ENCODE measurements at regions not wholly inside any gene's neighbourhood (a gene's known extent, or its start where the extent isn't known, plus 50 kb on each side); places are given as distances from the start of the nearest gene placed in this dataset.

DNA sequence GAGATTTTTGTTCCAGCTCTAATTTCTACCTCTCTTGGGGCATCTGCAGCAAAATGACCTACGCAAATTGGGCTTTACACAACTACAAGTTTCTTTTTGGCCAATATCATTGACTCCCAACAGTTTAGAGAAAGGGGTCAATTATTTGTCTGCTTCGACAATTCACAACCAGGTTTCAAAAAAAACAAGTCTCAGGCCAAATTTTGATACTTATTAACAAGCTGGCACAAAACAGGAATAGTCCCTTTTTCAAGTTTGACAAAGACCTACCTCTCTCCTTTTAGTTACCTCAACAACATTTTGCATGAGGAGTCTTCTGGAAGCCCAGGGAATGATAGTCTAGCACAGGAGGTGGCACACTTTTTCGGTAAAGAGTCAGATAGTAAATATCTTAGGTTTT is 97.9 kb upstream of the TSHZ2 start:
- POLR2A ChIA-PET, result no interaction called here
- no peak overlapping the region for H3K4me3 Mint-ChIP-seq (ENCODE audit: unreplicated experiment)
- no peak overlapping the region for H3K27ac Mint-ChIP-seq (ENCODE audit: unreplicated experiment)
- CTCF ChIA-PET, result no interaction called here
- no peaks in the 10 kb centered on the region for H3K36me3 ChIP-seq (ENCODE audit: control insufficient read depth, insufficient read depth, low read length)
- TF ChIP-seq, protein P1, sequence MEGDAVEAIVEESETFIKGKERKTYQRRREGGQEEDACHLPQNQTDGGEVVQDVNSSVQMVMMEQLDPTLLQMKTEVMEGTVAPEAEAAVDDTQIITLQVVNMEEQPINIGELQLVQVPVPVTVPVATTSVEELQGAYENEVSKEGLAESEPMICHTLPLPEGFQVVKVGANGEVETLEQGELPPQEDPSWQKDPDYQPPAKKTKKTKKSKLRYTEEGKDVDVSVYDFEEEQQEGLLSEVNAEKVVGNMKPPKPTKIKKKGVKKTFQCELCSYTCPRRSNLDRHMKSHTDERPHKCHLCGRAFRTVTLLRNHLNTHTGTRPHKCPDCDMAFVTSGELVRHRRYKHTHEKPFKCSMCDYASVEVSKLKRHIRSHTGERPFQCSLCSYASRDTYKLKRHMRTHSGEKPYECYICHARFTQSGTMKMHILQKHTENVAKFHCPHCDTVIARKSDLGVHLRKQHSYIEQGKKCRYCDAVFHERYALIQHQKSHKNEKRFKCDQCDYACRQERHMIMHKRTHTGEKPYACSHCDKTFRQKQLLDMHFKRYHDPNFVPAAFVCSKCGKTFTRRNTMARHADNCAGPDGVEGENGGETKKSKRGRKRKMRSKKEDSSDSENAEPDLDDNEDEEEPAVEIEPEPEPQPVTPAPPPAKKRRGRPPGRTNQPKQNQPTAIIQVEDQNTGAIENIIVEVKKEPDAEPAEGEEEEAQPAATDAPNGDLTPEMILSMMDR (IDR thresholded peaks at IDR 0.05; ENCODE audit: insufficient read depth in 1 of 2, low read depth in 1 of 2, low read length in 1 of 2, severe bottlenecking in 1 of 2, unreplicated experiment in 1 of 2), result no peak
- no peak overlapping the region for H3K4me3 ChIP-seq (ENCODE audit: low read depth, low read length)
- BruUV-seq (replicated peaks), result no TSS peak
- no peaks in the 10 kb centered on the region for H3K27me3 ChIP-seq (replicated peaks; ENCODE audit: control insufficient read depth, insufficient read depth, low read length)
- no peak for DNase-seq
- peaks cover 8% of the 10 kb centered on the region for H3K27me3 Mint-ChIP-seq (ENCODE audit: insufficient read depth, unreplicated experiment)
- H3K4me1 ChIP-seq, result no peaks in the 10 kb centered on the region
- peaks cover 3% of the 10 kb centered on the region for H3K9me3 Mint-ChIP-seq (ENCODE audit: unreplicated experiment)
- no peaks in the 10 kb centered on the region for H3K4me1 Mint-ChIP-seq (ENCODE audit: low read depth, unreplicated experiment)
- intact Hi-C loops (cut with micrococcal nuclease; ENCODE audit: unreplicated experiment), result no loop called here
- 0 out of 2 replicates have a peak, but pooled peaks cover 3% of the 10 kb centered on the region for H3K9me3 ChIP-seq
- H3K36me3 Mint-ChIP-seq (ENCODE audit: insufficient read depth, unreplicated experiment), result no peaks in the 10 kb centered on the region

DNA sequence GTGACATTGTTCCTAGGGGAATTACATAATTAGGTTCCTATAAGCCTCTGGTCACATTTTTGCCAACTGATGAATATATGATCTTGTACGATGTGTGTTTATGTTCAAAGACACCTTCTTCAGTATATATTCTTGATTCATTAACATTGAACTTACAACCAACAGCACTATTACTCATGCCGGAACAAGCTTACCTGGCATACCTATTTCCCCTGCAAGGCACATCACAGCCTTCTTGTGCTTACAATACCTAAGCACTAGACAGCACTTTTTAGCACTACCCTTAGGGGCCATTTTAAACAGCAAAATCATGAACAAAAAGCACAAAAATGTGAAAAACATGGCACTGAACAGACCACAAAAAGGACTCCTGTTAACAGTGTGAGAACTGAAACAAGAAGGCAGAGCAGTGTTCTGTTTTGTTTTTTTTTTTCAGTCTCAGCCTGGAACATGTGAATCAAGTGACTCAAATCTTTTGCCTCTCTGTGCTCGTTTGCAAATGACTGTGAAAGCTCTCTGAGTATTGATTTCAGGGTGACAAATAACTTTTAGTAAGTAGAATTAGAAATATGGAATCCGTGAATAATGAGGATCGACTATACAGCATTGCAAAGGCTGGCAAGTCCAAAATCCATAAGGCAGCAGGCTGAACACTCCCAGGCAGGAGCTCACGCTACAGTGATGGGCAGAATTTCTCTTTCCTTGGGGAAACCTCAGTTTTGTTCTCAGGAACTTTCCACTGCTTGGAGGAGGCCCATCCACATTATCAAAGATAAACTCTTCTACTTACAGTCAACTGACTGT is 102.3 kb upstream of the TSHZ2 start:
- Histone ChIP-seq H3K4me1 (no peaks in the 10 kb centered on the region), H3K27me3 (replicated peaks; ENCODE audit: control insufficient read depth, insufficient read depth, low read length) (no peaks in the 10 kb centered on the region; the same call in 1 of the 2 replicates), H3K4me3 (ENCODE audit: low read depth, low read length) (no peak overlapping the region), H3K36me3 (ENCODE audit: control insufficient read depth, insufficient read depth, low read length) (no peaks in the 10 kb centered on the region), H3K9me3 (no peaks in the 10 kb centered on the region)
- CTCF ChIA-PET, result no interaction called here
- DNase-seq, result no peak
- intact Hi-C loops (cut with micrococcal nuclease; ENCODE audit: unreplicated experiment), result no loop called here
- H3K27me3 Mint-ChIP-seq (ENCODE audit: insufficient read depth, unreplicated experiment), result peaks cover 12% of the 10 kb centered on the region
- H3K9me3 Mint-ChIP-seq (ENCODE audit: unreplicated experiment), result peaks cover 9% of the 10 kb centered on the region
- TF ChIP-seq, protein P1 (IDR thresholded peaks at IDR 0.05; ENCODE audit: insufficient read depth in 1 of 2, low read depth in 1 of 2, low read length in 1 of 2, severe bottlenecking in 1 of 2, unreplicated experiment in 1 of 2), result no peak
- H3K27ac Mint-ChIP-seq (ENCODE audit: unreplicated experiment), result no peak overlapping the region
- H3K4me1 Mint-ChIP-seq (ENCODE audit: low read depth, unreplicated experiment), result no peaks in the 10 kb centered on the region
- no TSS peak for BruUV-seq (replicated peaks)
- H3K36me3 Mint-ChIP-seq (ENCODE audit: insufficient read depth, unreplicated experiment), result no peaks in the 10 kb centered on the region
- H3K4me3 Mint-ChIP-seq (ENCODE audit: unreplicated experiment), result no peak overlapping the region
- POLR2A ChIA-PET, result no interaction called here

DNA sequence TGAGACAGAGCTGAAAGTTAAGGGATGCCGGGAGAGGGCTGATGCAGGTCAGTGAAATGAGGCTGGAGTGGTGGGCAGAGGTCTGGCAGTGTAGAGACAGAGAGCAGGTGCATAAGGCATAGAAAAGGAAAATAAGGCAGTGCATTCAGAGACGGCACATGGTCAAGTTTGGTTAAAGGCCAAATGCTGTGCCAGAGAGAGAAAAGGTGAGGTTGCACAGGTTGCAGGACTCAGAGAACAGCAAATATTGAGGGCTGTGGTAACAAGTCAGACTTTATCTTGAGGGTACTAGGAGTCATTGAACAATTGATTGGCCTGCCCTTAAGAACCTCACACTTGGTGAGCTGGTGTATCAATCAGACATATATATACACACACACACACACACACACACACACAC is 102.9 kb upstream of the TSHZ2 start:
- H3K27me3 ChIP-seq (replicated peaks; ENCODE audit: control insufficient read depth, insufficient read depth, low read length), result no peaks in the 10 kb centered on the region; the same call in 1 of the 2 replicates
- H3K27ac Mint-ChIP-seq (ENCODE audit: unreplicated experiment), result no peak overlapping the region
- no peak overlapping the region for H3K4me3 ChIP-seq (ENCODE audit: low read depth, low read length)
- TF ChIP-seq, protein P1 (IDR thresholded peaks at IDR 0.05; ENCODE audit: insufficient read depth in 1 of 2, low read depth in 1 of 2, low read length in 1 of 2, severe bottlenecking in 1 of 2, unreplicated experiment in 1 of 2), result no peak
- intact Hi-C loops (cut with micrococcal nuclease; ENCODE audit: unreplicated experiment), result no loop called here
- no peaks in the 10 kb centered on the region for H3K4me1 Mint-ChIP-seq (ENCODE audit: low read depth, unreplicated experiment)
- peaks cover 12% of the 10 kb centered on the region for H3K27me3 Mint-ChIP-seq (ENCODE audit: insufficient read depth, unreplicated experiment)
- H3K9me3 Mint-ChIP-seq (ENCODE audit: unreplicated experiment), result peaks cover 9% of the 10 kb centered on the region
- H3K9me3 ChIP-seq, result no peaks in the 10 kb centered on the region
- no peaks in the 10 kb centered on the region for H3K4me1 ChIP-seq
- BruUV-seq (replicated peaks), result no TSS peak
- CTCF ChIA-PET, result no interaction called here
- no peak for DNase-seq
- POLR2A ChIA-PET, result no interaction called here
- H3K36me3 Mint-ChIP-seq (ENCODE audit: insufficient read depth, unreplicated experiment), result no peaks in the 10 kb centered on the region
- no peaks in the 10 kb centered on the region for H3K36me3 ChIP-seq (ENCODE audit: control insufficient read depth, insufficient read depth, low read length)
- H3K4me3 Mint-ChIP-seq (ENCODE audit: unreplicated experiment), result no peak overlapping the region
